ENCODE measurements at regions not wholly inside any gene's neighbourhood (a gene's known extent, or its start where the extent isn't known, plus 50 kb on each side); places are given as distances from the start of the nearest gene placed in this dataset.

DNA sequence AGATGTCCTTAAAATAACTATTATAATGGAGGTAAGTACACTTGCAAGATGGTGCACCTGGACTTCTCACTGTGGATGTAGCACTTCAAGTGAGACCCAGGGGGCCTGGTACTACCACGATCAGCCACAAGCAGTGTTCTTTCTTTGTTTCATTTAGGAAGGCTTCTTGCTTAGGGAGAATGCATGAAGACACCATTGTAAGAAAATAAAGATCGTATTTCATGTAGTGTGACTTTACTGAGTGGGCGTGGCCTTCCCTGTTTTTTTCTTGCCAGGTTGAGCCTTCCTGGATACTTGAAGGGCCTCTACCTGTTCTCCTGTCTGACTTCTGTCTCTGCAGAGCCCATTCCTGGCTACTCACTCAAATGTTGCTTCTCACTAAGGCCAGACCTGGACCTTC, 615.6 kb upstream of the SOX11 start:
- TF ChIP-seq POLR2AphosphoS5 (IDR thresholded peaks at IDR 0.05; ENCODE audit: low read depth, low read length) (no peak), FOXP2 (optimal IDR thresholded peaks at IDR 0.05; ENCODE audit: borderline replicate concordance, extremely low read depth, extremely low read length, insufficient read depth) (no peak), TAF1 (IDR thresholded peaks at IDR 0.05; ENCODE audit: borderline replicate concordance, insufficient read depth, low read length) (no peak), SIN3A (IDR thresholded peaks at IDR 0.05; ENCODE audit: borderline replicate concordance, insufficient read depth, low read length) (no peak)
- TF ChIP-seq, protein P1, sequence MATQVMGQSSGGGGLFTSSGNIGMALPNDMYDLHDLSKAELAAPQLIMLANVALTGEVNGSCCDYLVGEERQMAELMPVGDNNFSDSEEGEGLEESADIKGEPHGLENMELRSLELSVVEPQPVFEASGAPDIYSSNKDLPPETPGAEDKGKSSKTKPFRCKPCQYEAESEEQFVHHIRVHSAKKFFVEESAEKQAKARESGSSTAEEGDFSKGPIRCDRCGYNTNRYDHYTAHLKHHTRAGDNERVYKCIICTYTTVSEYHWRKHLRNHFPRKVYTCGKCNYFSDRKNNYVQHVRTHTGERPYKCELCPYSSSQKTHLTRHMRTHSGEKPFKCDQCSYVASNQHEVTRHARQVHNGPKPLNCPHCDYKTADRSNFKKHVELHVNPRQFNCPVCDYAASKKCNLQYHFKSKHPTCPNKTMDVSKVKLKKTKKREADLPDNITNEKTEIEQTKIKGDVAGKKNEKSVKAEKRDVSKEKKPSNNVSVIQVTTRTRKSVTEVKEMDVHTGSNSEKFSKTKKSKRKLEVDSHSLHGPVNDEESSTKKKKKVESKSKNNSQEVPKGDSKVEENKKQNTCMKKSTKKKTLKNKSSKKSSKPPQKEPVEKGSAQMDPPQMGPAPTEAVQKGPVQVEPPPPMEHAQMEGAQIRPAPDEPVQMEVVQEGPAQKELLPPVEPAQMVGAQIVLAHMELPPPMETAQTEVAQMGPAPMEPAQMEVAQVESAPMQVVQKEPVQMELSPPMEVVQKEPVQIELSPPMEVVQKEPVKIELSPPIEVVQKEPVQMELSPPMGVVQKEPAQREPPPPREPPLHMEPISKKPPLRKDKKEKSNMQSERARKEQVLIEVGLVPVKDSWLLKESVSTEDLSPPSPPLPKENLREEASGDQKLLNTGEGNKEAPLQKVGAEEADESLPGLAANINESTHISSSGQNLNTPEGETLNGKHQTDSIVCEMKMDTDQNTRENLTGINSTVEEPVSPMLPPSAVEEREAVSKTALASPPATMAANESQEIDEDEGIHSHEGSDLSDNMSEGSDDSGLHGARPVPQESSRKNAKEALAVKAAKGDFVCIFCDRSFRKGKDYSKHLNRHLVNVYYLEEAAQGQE (IDR thresholded peaks at IDR 0.05; ENCODE audit: insufficient read depth in 1 of 2, low read depth in 2 of 2, low read length in 2 of 2) = no peak

DNA sequence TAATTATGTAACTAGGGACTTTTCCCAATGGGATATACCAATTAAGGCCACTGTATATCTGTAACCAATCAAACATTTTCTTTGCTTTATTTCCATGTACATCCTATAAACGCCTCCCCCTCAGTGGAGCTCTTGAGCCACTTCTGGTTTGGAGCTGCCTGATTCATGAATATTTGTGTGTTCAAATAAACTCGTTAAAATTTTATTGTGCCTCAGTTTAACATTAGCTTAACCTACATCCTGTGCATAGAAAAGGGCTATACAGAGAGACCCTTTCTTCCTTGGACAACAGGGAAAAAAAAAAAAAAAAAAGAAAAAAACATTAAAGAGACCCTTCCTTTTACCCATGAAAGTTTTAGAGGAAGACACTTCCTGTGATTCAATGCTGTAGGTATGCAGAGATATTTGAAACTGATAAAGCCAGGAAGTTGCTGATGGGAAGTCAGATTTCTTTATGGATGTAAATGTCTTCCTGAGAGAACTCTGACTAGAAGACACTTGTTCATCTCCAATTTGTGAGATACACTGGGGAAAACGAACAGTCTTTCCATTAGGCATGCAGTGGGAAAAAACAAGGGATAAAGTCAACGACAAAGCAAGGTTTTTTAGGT, 614.6 kb upstream of the SOX11 start:
- TF ChIP-seq POLR2AphosphoS5 (IDR thresholded peaks at IDR 0.05; ENCODE audit: low read depth, low read length) (no peak), TAF1 (IDR thresholded peaks at IDR 0.05; ENCODE audit: borderline replicate concordance, insufficient read depth, low read length) (no peak)
- TF ChIP-seq, protein P1 (IDR thresholded peaks at IDR 0.05; ENCODE audit: insufficient read depth in 1 of 2, low read depth in 2 of 2, low read length in 2 of 2) = no peak

DNA sequence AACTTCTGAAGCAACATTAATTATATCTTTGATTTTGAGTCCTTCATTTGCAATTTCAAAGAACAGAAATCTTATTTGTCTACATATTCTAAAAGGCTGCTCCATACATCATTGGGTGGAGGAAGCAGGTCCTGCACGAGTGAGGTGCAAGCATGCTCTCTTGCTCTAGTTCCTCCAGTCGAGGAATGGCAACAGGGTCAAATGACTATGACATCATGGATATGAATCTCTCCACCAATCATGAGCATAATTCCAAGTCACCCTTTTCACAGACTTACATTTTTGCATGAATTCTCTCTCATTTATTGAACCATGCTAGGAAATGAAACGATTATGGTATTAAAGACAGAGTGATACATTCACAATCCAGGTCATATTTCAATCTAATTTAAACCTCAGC, 608.8 kb upstream of the SOX11 start:
- TF ChIP-seq SIN3A (IDR thresholded peaks at IDR 0.05; ENCODE audit: borderline replicate concordance, insufficient read depth, low read length) = no peak
- no peak for TF ChIP-seq TAF1 (IDR thresholded peaks at IDR 0.05; ENCODE audit: borderline replicate concordance, insufficient read depth, low read length)
- TF ChIP-seq POLR2AphosphoS5 (IDR thresholded peaks at IDR 0.05; ENCODE audit: low read depth, low read length) = no peak
- no peak for TF ChIP-seq FOXP2 (optimal IDR thresholded peaks at IDR 0.05; ENCODE audit: borderline replicate concordance, extremely low read depth, extremely low read length, insufficient read depth)
- TF ChIP-seq, protein P1 (IDR thresholded peaks at IDR 0.05; ENCODE audit: insufficient read depth in 1 of 2, low read depth in 2 of 2, low read length in 2 of 2) = no peak

DNA sequence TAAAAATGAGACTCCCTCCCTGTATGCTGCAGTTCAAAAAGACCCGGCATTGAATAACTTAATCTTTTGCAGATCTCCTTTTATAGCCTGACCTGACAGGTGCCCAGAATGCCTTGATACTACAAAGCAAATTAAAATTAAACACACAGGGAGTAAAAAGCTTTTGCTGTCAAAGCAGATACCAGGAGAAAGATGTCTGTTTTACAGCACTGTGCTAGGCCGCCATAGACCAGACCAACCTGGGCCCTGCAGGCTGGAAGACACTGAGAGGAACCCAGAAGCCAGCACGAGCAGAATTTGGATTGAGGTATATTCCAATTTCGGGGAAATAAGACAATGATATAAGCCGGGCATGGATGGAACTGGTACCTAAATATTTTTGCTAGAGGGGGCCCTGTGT, 602.8 kb upstream of the SOX11 start:
- TF ChIP-seq POLR2AphosphoS5 (IDR thresholded peaks at IDR 0.05; ENCODE audit: low read depth, low read length) (no peak), SIN3A (IDR thresholded peaks at IDR 0.05; ENCODE audit: borderline replicate concordance, insufficient read depth, low read length) (no peak), FOXP2 (optimal IDR thresholded peaks at IDR 0.05; ENCODE audit: borderline replicate concordance, extremely low read depth, extremely low read length, insufficient read depth) (no peak), TAF1 (IDR thresholded peaks at IDR 0.05; ENCODE audit: borderline replicate concordance, insufficient read depth, low read length) (no peak)
- TF ChIP-seq, protein P1 (IDR thresholded peaks at IDR 0.05; ENCODE audit: insufficient read depth in 1 of 2, low read depth in 2 of 2, low read length in 2 of 2) = no peak

DNA sequence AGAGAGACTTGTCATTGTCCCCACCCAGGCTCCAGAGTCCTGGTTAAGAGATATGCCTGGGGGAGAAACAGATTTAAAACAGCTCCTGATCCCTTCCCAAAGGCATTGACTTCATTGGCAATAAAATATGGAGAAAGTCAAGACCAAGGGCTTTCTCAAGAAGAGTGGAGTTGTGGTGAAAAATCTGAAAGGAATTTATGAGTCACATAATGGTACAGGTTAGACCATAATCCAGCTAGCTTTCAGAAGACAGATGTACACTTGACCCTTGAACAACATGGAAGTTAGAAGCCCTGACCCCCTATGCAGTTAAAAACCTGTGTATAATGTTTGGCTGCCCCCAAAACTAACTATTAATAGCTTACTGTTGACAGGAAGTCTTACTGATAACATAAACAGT, 599.1 kb upstream of the SOX11 start:
- no peak for TF ChIP-seq TAF1 (IDR thresholded peaks at IDR 0.05; ENCODE audit: borderline replicate concordance, insufficient read depth, low read length)
- TF ChIP-seq, protein P1 (IDR thresholded peaks at IDR 0.05; ENCODE audit: insufficient read depth in 1 of 2, low read depth in 2 of 2, low read length in 2 of 2) = no peak
- no peak for TF ChIP-seq FOXP2 (optimal IDR thresholded peaks at IDR 0.05; ENCODE audit: borderline replicate concordance, extremely low read depth, extremely low read length, insufficient read depth)
- no peak for TF ChIP-seq POLR2AphosphoS5 (IDR thresholded peaks at IDR 0.05; ENCODE audit: low read depth, low read length)
- no peak for TF ChIP-seq SIN3A (IDR thresholded peaks at IDR 0.05; ENCODE audit: borderline replicate concordance, insufficient read depth, low read length)
